ENCODE measurements at regions not wholly inside any gene's neighbourhood (a gene's known extent, or its start where the extent isn't known, plus 50 kb on each side); places are given as distances from the start of the nearest gene placed in this dataset.

DNA sequence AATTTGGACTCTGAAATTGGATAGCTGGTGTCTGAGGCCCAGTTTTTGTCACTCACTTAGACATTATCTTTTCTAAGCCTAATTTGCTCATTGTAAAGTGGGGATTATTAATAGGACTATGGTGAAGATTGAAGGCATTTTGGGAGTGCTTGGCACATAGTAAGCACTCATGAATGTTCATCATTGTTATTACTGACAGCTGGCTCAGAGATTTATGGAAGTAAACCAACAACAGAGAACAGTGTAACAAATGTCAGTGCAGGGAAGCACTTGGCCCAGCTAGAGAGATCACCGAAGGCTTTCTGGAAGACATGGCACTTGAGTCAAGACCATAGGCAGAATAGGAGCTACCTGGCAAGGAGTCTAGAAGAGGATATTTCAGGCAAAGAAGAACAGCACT is 92.3 kb downstream of the RFC3 start:
- TF ChIP-seq GATA2 (IDR thresholded peaks at IDR 0.05; ENCODE audit: low read depth, low read length) = no peak
- TF ChIP-seq GATA3 (IDR thresholded peaks at IDR 0.05; ENCODE audit: low read depth, low read length) = no peak

Measured in SH-SY5Y (cell line).